LHCN-M2 (cell line): ENCODE measurements at regions not wholly inside any gene's neighbourhood (a gene's known extent, or its start where the extent isn't known, plus 50 kb on each side); places are given as distances from the start of the nearest gene placed in this dataset.
A peak's percentile ranks its signal among the peaks of the same experiment; 100 is the strongest.
"Not testable (repeated sequence)": the region's sequence is repeated elsewhere in the genome, so short reads cannot be mapped to it uniquely, and the experiment has no call there.

Experiments
- DNase-seq: peaks from one replicate; pipeline ENCODE4 v3.0.0-alpha.2; 2012; ENCODE audit warnings: low read depth

- no peak for DNase-seq
Observed at GRCh38 chr6:113363048-113363798, 493.9 kb upstream of the MARCKS start.

GRCh38 chr6:113363866-113364265 is 493.3 kb upstream of the MARCKS start:
- DNase-seq = peak; percentile 55

- no peak for DNase-seq
Observed at GRCh38 chr6:113364766-113365165, 492.4 kb upstream of the MARCKS start.

- peak; percentile 71 for DNase-seq
Observed at GRCh38 chr6:113365191-113365590, 492.0 kb upstream of the MARCKS start.

GRCh38 chr6:113366505-113366904 is 490.6 kb upstream of the MARCKS start:
- no peak for DNase-seq

GRCh38 chr6:113370508-113371502 is 486.3 kb upstream of the MARCKS start:
- DNase-seq = no peak

GRCh38 chr6:113375466-113375865 is 481.7 kb upstream of the MARCKS start:
- not testable (repeated sequence) for DNase-seq

- DNase-seq = peak; percentile 64
Observed at GRCh38 chr6:113375950-113376846, 480.9 kb upstream of the MARCKS start.

- DNase-seq = no peak
Observed at GRCh38 chr6:113376847-113377165, 480.3 kb upstream of the MARCKS start.

- DNase-seq = no peak
Observed at GRCh38 chr6:113377362-113377942, 479.7 kb upstream of the MARCKS start.

GRCh38 chr6:113380591-113380990 is 476.6 kb upstream of the MARCKS start:
- DNase-seq = no peak

- DNase-seq = no peak
Observed at GRCh38 chr6:113381232-113381631, 475.9 kb upstream of the MARCKS start.

- DNase-seq = peak; percentile 37
Observed at GRCh38 chr6:113381959-113382358, 475.2 kb upstream of the MARCKS start.

GRCh38 chr6:113383701-113384100 is 473.4 kb upstream of the MARCKS start:
- no peak for DNase-seq

GRCh38 chr6:113385020-113385431 is 472.1 kb upstream of the MARCKS start:
- DNase-seq = peak; percentile 53

- DNase-seq = no peak
Observed at GRCh38 chr6:113388996-113389395, 468.1 kb upstream of the MARCKS start.

GRCh38 chr6:113392551-113393055 is 464.5 kb upstream of the MARCKS start:
- DNase-seq = no peak

GRCh38 chr6:113394216-113394615 is 462.9 kb upstream of the MARCKS start:
- DNase-seq = no peak

- no peak for DNase-seq
Observed at GRCh38 chr6:113394729-113395128, 462.4 kb upstream of the MARCKS start.

- DNase-seq = no peak
Observed at GRCh38 chr6:113396730-113397129, 460.4 kb upstream of the MARCKS start.

- no peak for DNase-seq
Observed at GRCh38 chr6:113397236-113397635, 459.9 kb upstream of the MARCKS start.
